GM12865 (cell line): ENCODE measurements at regions not wholly inside any gene's neighbourhood (a gene's known extent, or its start where the extent isn't known, plus 50 kb on each side); places are given as distances from the start of the nearest gene placed in this dataset.

Source experiments
- DNase-seq: peaks from one replicate; pipeline ENCODE4 v3.0.0; 2010; ENCODE audit warnings: low read depth
- H3K4me3 ChIP-seq: 2 replicates; pipeline ENCODE4 v1.5.1; 2011; ENCODE audit warnings: mild to moderate bottlenecking, low read depth, low read length, control low read depth
- CTCF ChIP-seq: IDR thresholded peaks from 2 replicates; pipeline ENCODE4 v1.5.1; 2011; ENCODE audit warnings: low read length, control low read depth, low read depth, inconsistent platforms; ENCODE audit not compliant: insufficient read depth; ENCODE audit errors: missing control alignments

- H3K4me3 ChIP-seq = no peak overlapping the region
- TF ChIP-seq CTCF = no peak
- DNase-seq = no peak
These were observed 111.2 kb upstream of the PTPRT start for GRCh38 chr20:43300901-43301300.

GRCh38 chr20:43295781-43296180 is 106.1 kb upstream of the PTPRT start:
- no peak for DNase-seq
- no peak for TF ChIP-seq CTCF
- no peak overlapping the region for H3K4me3 ChIP-seq

GRCh38 chr20:43295263-43295662 is 105.6 kb upstream of the PTPRT start:
- H3K4me3 ChIP-seq = no peak overlapping the region
- no peak for DNase-seq
- no peak for TF ChIP-seq CTCF

- DNase-seq = no peak
- no peak overlapping the region for H3K4me3 ChIP-seq
- TF ChIP-seq CTCF = no peak
These were observed 104.3 kb upstream of the PTPRT start for GRCh38 chr20:43294031-43294430.

- no peak overlapping the region for H3K4me3 ChIP-seq
- no peak for DNase-seq
- no peak for TF ChIP-seq CTCF
These were observed 103.5 kb upstream of the PTPRT start for GRCh38 chr20:43293068-43293786.

GRCh38 chr20:43292222-43292621 is 102.5 kb upstream of the PTPRT start:
- TF ChIP-seq CTCF = no peak
- no peak overlapping the region for H3K4me3 ChIP-seq
- DNase-seq = no peak

GRCh38 chr20:43287637-43288036 is 97.9 kb upstream of the PTPRT start:
- TF ChIP-seq CTCF = no peak
- no peak overlapping the region for H3K4me3 ChIP-seq
- DNase-seq = no peak
